ENCODE measurements at regions not wholly inside any gene's neighbourhood (a gene's known extent, or its start where the extent isn't known, plus 50 kb on each side); places are given as distances from the start of the nearest gene placed in this dataset.

DNA sequence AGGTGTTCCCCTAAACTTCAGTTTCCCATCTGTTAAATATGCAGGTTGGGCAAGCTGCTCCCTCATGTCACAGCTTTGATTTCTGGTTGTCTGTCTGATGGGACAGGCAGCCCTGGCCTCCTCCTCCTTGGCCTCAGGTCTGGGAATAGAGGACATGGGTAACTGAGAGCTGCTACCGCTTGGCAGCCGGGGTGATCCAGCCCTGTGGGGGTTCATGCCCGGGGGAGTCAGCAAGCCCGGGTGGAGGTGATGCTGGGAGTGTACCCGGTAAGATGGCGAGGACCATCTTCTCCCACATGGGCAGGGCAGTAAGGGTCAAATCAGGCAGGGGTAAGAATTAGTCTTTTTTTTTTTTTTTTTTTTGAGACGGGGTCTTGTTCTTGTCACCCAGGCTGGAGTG lies 845.0 kb downstream of the TBC1D22A start:
- H3K36me3 ChIP-seq (ENCODE audit: control insufficient read depth, insufficient read depth, low read length): no peaks in the 10 kb centered on the region
- in situ Hi-C loops (cut with HindIII; ENCODE audit: low pct_unique_long_range_greater_than_20kb, low sequenced_read_pairs) (no loop called here), intact Hi-C loops (cut with micrococcal nuclease; ENCODE audit: unreplicated experiment) (no loop called here)
- H3K27ac ChIP-seq (ENCODE audit: low read length): no peak overlapping the region
- BruUV-seq (replicated peaks): no TSS peak
- DNase-seq (ENCODE audit: low read depth, low spot score) (no peak), ATAC-seq (no peak)
- ChIA-PET POLR2A (no interaction called here), CTCF (no interaction called here)
- TF ChIP-seq, protein P1, sequence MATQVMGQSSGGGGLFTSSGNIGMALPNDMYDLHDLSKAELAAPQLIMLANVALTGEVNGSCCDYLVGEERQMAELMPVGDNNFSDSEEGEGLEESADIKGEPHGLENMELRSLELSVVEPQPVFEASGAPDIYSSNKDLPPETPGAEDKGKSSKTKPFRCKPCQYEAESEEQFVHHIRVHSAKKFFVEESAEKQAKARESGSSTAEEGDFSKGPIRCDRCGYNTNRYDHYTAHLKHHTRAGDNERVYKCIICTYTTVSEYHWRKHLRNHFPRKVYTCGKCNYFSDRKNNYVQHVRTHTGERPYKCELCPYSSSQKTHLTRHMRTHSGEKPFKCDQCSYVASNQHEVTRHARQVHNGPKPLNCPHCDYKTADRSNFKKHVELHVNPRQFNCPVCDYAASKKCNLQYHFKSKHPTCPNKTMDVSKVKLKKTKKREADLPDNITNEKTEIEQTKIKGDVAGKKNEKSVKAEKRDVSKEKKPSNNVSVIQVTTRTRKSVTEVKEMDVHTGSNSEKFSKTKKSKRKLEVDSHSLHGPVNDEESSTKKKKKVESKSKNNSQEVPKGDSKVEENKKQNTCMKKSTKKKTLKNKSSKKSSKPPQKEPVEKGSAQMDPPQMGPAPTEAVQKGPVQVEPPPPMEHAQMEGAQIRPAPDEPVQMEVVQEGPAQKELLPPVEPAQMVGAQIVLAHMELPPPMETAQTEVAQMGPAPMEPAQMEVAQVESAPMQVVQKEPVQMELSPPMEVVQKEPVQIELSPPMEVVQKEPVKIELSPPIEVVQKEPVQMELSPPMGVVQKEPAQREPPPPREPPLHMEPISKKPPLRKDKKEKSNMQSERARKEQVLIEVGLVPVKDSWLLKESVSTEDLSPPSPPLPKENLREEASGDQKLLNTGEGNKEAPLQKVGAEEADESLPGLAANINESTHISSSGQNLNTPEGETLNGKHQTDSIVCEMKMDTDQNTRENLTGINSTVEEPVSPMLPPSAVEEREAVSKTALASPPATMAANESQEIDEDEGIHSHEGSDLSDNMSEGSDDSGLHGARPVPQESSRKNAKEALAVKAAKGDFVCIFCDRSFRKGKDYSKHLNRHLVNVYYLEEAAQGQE (IDR thresholded peaks at IDR 0.05; ENCODE audit: insufficient read depth in 1 of 2, low read depth in 2 of 2, low read length in 1 of 2): no peak
- TF ChIP-seq TCF7L2 (IDR thresholded peaks at IDR 0.05; ENCODE audit: low read depth, low read length) (no peak), POLR2AphosphoS5 (IDR thresholded peaks at IDR 0.05; ENCODE audit: low read depth, low read length) (no peak), SIN3A (IDR thresholded peaks at IDR 0.05; ENCODE audit: borderline replicate concordance, insufficient read depth, low read depth, low read length) (no peak)
- TF ChIP-seq, protein P2, sequence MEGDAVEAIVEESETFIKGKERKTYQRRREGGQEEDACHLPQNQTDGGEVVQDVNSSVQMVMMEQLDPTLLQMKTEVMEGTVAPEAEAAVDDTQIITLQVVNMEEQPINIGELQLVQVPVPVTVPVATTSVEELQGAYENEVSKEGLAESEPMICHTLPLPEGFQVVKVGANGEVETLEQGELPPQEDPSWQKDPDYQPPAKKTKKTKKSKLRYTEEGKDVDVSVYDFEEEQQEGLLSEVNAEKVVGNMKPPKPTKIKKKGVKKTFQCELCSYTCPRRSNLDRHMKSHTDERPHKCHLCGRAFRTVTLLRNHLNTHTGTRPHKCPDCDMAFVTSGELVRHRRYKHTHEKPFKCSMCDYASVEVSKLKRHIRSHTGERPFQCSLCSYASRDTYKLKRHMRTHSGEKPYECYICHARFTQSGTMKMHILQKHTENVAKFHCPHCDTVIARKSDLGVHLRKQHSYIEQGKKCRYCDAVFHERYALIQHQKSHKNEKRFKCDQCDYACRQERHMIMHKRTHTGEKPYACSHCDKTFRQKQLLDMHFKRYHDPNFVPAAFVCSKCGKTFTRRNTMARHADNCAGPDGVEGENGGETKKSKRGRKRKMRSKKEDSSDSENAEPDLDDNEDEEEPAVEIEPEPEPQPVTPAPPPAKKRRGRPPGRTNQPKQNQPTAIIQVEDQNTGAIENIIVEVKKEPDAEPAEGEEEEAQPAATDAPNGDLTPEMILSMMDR (IDR thresholded peaks at IDR 0.05): no peak
- no peak overlapping the region for H3K4me3 ChIP-seq (ENCODE audit: low read depth in 2 of 2, low read length in 2 of 2)
- H3K9me3 ChIP-seq (ENCODE audit: control insufficient read depth, insufficient read depth, low read depth, low read length): no peaks in the 10 kb centered on the region
- H3K4me1 ChIP-seq (ENCODE audit: control insufficient read depth, insufficient read depth, low read length): no peaks in the 10 kb centered on the region
- H3K27me3 ChIP-seq (ENCODE audit: control insufficient read depth, insufficient read depth, low read length): no peaks in the 10 kb centered on the region; the same call in 1 of the 2 replicates

DNA sequence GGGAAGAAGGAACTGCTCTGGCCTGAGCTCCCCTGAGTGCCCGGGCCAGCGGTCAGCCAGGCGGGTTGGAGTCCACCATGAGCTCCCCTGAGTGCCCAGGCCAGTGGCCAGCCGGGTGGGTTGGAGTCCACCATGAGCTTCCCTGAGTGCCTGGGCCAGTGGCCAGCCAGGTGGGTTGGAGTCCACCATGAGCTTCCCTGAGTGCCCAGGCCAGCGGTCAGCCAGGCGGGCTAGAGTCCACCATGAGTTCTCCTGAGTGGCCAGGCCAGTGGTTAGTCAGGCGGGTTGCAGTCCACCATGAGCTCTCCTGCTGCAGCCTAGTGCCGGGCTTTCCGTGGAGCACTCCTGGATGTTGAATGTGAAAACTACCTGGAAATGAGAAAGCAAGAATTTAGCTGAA lies 844.0 kb downstream of the TBC1D22A start:
- intact Hi-C loops (cut with micrococcal nuclease; ENCODE audit: unreplicated experiment) (no loop called here), in situ Hi-C loops (cut with HindIII; ENCODE audit: low pct_unique_long_range_greater_than_20kb, low sequenced_read_pairs) (no loop called here)
- Histone ChIP-seq H3K27me3 (ENCODE audit: control insufficient read depth, insufficient read depth, low read length) (no peaks in the 10 kb centered on the region; the same call in 1 of the 2 replicates), H3K4me3 (ENCODE audit: low read depth in 2 of 2, low read length in 2 of 2) (no peak overlapping the region), H3K4me1 (ENCODE audit: control insufficient read depth, insufficient read depth, low read length) (no peaks in the 10 kb centered on the region), H3K36me3 (ENCODE audit: control insufficient read depth, insufficient read depth, low read length) (no peaks in the 10 kb centered on the region), H3K27ac (ENCODE audit: low read length) (no peak overlapping the region), H3K9me3 (ENCODE audit: control insufficient read depth, insufficient read depth, low read depth, low read length) (no peaks in the 10 kb centered on the region)
- POLR2A ChIA-PET: no interaction called here
- ATAC-seq: no peak
- CTCF ChIA-PET: no interaction called here
- TF ChIP-seq TCF7L2 (IDR thresholded peaks at IDR 0.05; ENCODE audit: low read depth, low read length): no peak
- no peak for TF ChIP-seq SIN3A (IDR thresholded peaks at IDR 0.05; ENCODE audit: borderline replicate concordance, insufficient read depth, low read depth, low read length)
- TF ChIP-seq POLR2AphosphoS5 (IDR thresholded peaks at IDR 0.05; ENCODE audit: low read depth, low read length): no peak
- TF ChIP-seq, protein P1 (IDR thresholded peaks at IDR 0.05; ENCODE audit: insufficient read depth in 1 of 2, low read depth in 2 of 2, low read length in 1 of 2): no peak
- TF ChIP-seq, protein P2 (IDR thresholded peaks at IDR 0.05): no peak
- no TSS peak for BruUV-seq (replicated peaks)
- no peak for DNase-seq (ENCODE audit: low read depth, low spot score)

All from Panc1 (cell line).